Breast epithelium (tissue), 4 donors: ENCODE measurements at regions not wholly inside any gene's neighbourhood (a gene's known extent, or its start where the extent isn't known, plus 50 kb on each side); places are given as distances from the start of the nearest gene placed in this dataset.

Source experiments
- DNase-seq, 2 donors: peaks; one replicate each; pipeline ENCODE4 v3.0.0-alpha.2; 2019; ENCODE audit warnings: low spot score in 2 of 2
- H3K27ac ChIP-seq, 2 donors: fragments of 200-600 bp; sonication (generic) in 1 of 2; one replicate each; pipeline ENCODE4 v1.5.1; 2016 to 2019; ENCODE audit warnings: mild to moderate bottlenecking in 1 of 2
- H3K27me3 ChIP-seq, 2 donors: fragments of 200-600 bp; sonication (generic) in 1 of 2; one replicate each; pipeline versions ENCODE4 v1.5.1 to v1.6.0; 2017 to 2019; ENCODE audit warnings: control low read depth in 1 of 2, mild to moderate bottlenecking in 1 of 2
- H3K36me3 ChIP-seq: fragments of 200-600 bp; one replicate; pipeline ENCODE4 v1.5.1; 2019
- H3K4me1 ChIP-seq, 2 donors: fragments of 200-600 bp; sonication (generic); one replicate each; pipeline ENCODE4 v1.5.1; 2016 to 2019; ENCODE audit warnings: control low read depth in 1 of 2
- H3K4me3 ChIP-seq, 3 donors: fragments of 200-600 bp; sonication (generic); 1 replicate in 2 of 3; 2 replicates in 1 of 3; pipeline ENCODE4 v1.5.1; 2016 to 2019; ENCODE audit warnings: mild to moderate bottlenecking in 3 of 3, moderate library complexity in 2 of 3
- H3K9me3 ChIP-seq, 2 donors: fragments of 200-600 bp; sonication (generic) in 1 of 2; one replicate each; pipeline ENCODE4 v1.5.1; 2016 to 2019; ENCODE audit warnings: control low read depth in 1 of 2
- POLR2A ChIP-seq: fragments of 450-650 bp; IDR thresholded peaks from one replicate; pipeline ENCODE4 v1.6.1; 2016; ENCODE audit warnings: antibody characterized with exemption, mild to moderate bottlenecking, moderate library complexity
- POLR2AphosphoS5 ChIP-seq, 3 donors: sonication (generic); formaldehyde crosslinking; IDR thresholded peaks; one replicate each; pipeline ENCODE4 v1.6.1; 2017; ENCODE audit warnings: antibody characterized with exemption in 3 of 3
- intact Hi-C: fragments of 100-400 bp; cut with DNase I; formaldehyde crosslinking; loops from one replicate; pipeline ENCODE4 v1.15.1; 2023; ENCODE audit warnings: low total_unique reads
- TF ChIP-seq, protein P1 (sequence below), 3 donors: fragments of 450-650 bp; IDR thresholded peaks; one replicate each; pipeline ENCODE4 v1.5.1; 2016 to 2017; ENCODE audit warnings: antibody characterized with exemption in 3 of 3, mild to moderate bottlenecking in 3 of 3, moderate library complexity in 3 of 3

DNA sequence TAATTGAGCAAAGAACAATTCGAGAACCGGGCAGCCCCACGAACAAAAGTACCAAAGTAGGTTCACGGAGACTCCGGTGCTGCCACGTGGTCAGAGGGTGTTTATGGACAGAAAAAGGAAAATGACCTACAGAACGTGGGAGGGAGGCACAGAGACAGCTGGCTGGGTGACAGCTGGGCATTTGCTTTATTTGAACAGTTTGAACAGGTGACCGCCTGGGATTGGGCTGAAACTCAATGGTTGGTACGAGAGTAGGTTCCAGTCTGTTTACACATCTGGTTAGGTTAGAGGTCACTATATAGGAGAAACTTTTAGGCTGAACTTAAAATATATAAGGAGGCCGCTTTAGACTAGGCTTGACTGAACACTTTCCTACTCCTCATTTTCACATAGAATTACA is 50.6 kb upstream of the CELF2 start:
- Histone ChIP-seq H3K27me3 (no peaks in the 10 kb centered on the region), H3K9me3 (no peaks in the 10 kb centered on the region), H3K4me3 (no peak overlapping the region), H3K4me1 (no peaks in the 10 kb centered on the region), H3K27ac (no peak overlapping the region), H3K36me3 (no peaks in the 10 kb centered on the region)
- intact Hi-C loops, result loop anchor here (5.0 kb wide), 1 partner anchor 1050 kb away; no protein-coding TSS in a partner anchor
- TF ChIP-seq POLR2AphosphoS5 (IDR thresholded peaks at IDR 0.05) (no peak), POLR2A (no peak)
- TF ChIP-seq, protein P1, sequence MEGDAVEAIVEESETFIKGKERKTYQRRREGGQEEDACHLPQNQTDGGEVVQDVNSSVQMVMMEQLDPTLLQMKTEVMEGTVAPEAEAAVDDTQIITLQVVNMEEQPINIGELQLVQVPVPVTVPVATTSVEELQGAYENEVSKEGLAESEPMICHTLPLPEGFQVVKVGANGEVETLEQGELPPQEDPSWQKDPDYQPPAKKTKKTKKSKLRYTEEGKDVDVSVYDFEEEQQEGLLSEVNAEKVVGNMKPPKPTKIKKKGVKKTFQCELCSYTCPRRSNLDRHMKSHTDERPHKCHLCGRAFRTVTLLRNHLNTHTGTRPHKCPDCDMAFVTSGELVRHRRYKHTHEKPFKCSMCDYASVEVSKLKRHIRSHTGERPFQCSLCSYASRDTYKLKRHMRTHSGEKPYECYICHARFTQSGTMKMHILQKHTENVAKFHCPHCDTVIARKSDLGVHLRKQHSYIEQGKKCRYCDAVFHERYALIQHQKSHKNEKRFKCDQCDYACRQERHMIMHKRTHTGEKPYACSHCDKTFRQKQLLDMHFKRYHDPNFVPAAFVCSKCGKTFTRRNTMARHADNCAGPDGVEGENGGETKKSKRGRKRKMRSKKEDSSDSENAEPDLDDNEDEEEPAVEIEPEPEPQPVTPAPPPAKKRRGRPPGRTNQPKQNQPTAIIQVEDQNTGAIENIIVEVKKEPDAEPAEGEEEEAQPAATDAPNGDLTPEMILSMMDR (IDR thresholded peaks at IDR 0.05), result no peak
- DNase-seq, result no peak

DNA sequence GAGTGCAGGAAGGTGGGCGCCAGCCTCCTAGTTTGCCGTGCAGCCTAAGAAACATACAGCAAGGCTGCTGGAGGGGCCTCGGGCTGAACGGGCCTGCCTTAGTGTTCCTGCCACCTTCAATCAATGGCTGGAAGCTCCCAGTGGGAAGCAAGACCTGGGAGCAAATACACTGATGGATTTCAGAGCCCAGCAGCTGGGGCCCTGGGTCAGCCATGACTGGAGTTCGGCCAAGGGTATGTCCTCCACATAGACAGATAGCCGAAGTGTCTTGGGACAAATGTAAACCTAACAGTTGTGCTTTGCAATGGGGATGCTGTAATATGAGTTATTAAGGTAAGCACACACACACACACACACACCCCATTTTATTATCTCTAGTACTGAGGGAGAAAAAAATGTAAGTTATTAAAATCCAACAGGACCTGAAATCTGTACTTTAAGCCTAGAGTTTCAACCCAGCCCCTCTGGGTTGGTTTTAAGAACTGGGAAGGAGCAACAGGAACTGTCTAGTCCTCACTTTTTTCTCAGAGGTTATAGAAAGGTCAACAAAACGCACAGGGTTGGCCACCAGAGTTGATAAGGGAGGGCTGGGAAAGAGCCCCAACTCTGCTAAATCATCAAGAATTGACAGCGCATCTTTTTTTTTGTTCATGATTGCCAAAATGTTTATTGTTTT is 50.0 kb upstream of the CELF2 start:
- TF ChIP-seq, protein P1 (IDR thresholded peaks at IDR 0.05), result no peak
- no peak for TF ChIP-seq POLR2A
- no peak for TF ChIP-seq POLR2AphosphoS5 (IDR thresholded peaks at IDR 0.05)
- no peak overlapping the region for H3K27ac ChIP-seq
- no peaks in the 10 kb centered on the region for H3K9me3 ChIP-seq
- intact Hi-C loops, result loop anchor here (5.0 kb wide), 1 partner anchor 1050 kb away; no protein-coding TSS in a partner anchor
- no peaks in the 10 kb centered on the region for H3K4me1 ChIP-seq
- no peaks in the 10 kb centered on the region for H3K36me3 ChIP-seq
- no peaks in the 10 kb centered on the region for H3K27me3 ChIP-seq
- H3K4me3 ChIP-seq, result no peak overlapping the region
- DNase-seq, result no peak
